CD4-positive, alpha-beta T cell treated with Interleukin-15 for 4 hours (primary cell): ENCODE measurements at regions not wholly inside any gene's neighbourhood (a gene's known extent, or its start where the extent isn't known, plus 50 kb on each side); places are given as distances from the start of the nearest gene placed in this dataset.
"Not testable (repeated sequence)": the region's sequence is repeated elsewhere in the genome, so short reads cannot be mapped to it uniquely, and the experiment has no call there.

Experiments
- DNase-seq: peaks from one replicate; pipeline ENCODE4 v3.0.0-alpha.2; 2020; ENCODE audit warnings: low spot score

- DNase-seq = no peak
Observed at GRCh38 chr7:17093461-17093860, 205.0 kb upstream of the AHR start.

- no peak for DNase-seq
Observed at GRCh38 chr7:17094963-17095574, 203.4 kb upstream of the AHR start.

- DNase-seq = no peak
Observed at GRCh38 chr7:17095931-17096330, 202.5 kb upstream of the AHR start.

- DNase-seq = no peak
Observed at GRCh38 chr7:17097668-17098297, 200.7 kb upstream of the AHR start.

- no peak for DNase-seq
Observed at GRCh38 chr7:17098515-17098914, 199.9 kb upstream of the AHR start.

- DNase-seq = no peak
Observed at GRCh38 chr7:17099083-17099973, 199.1 kb upstream of the AHR start.

GRCh38 chr7:17099974-17100509 is 198.4 kb upstream of the AHR start:
- DNase-seq = not testable (repeated sequence)

- DNase-seq = no peak
Observed at GRCh38 chr7:17101207-17101696, 197.2 kb upstream of the AHR start.

- DNase-seq = no peak
Observed at GRCh38 chr7:17103170-17103569, 195.3 kb upstream of the AHR start.

- no peak for DNase-seq
Observed at GRCh38 chr7:17103984-17104383, 194.5 kb upstream of the AHR start.

GRCh38 chr7:17104419-17104818 is 194.0 kb upstream of the AHR start:
- no peak for DNase-seq

GRCh38 chr7:17105701-17106100 is 192.8 kb upstream of the AHR start:
- no peak for DNase-seq

- no peak for DNase-seq
Observed at GRCh38 chr7:17108049-17108584, 190.3 kb upstream of the AHR start.

GRCh38 chr7:17109020-17109419 is 189.4 kb upstream of the AHR start:
- DNase-seq = no peak

- not testable (repeated sequence) for DNase-seq
Observed at GRCh38 chr7:17113770-17114169, 184.7 kb upstream of the AHR start.

GRCh38 chr7:17118412-17118811 is 180.0 kb upstream of the AHR start:
- DNase-seq = peak; percentile 53

GRCh38 chr7:17120756-17121155 is 177.7 kb upstream of the AHR start:
- DNase-seq = no peak

- no peak for DNase-seq
Observed at GRCh38 chr7:17121671-17122070, 176.8 kb upstream of the AHR start.

GRCh38 chr7:17123020-17123419 is 175.4 kb upstream of the AHR start:
- no peak for DNase-seq

- no peak for DNase-seq
Observed at GRCh38 chr7:17126413-17127268, 171.8 kb upstream of the AHR start.

GRCh38 chr7:17129218-17129617 is 169.2 kb upstream of the AHR start:
- DNase-seq = no peak
